ENCODE measurements at regions not wholly inside any gene's neighbourhood (a gene's known extent, or its start where the extent isn't known, plus 50 kb on each side); places are given as distances from the start of the nearest gene placed in this dataset.

DNA sequence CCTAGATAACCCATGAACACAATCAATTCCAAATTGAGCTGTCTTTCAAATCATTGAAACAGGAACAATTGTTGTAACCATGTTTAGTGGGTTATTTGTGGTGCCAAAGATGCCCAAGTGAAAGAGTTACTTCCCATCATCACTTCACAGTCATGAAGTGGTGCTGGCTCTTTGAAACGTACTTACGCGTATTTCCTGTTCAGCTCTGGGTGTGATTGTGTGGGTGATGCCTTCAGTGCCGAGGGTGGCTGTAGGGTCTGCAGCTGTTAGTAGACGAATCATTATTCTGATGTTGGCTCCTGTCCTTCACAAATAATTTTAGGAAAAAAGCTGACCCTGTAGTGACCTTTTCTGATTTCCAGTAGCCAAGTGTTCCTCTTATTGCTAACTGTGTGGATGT lies 323.1 kb upstream of the KIAA1217 start:
- no peak for TF ChIP-seq POLR2A (IDR thresholded peaks at IDR 0.05)
- TF ChIP-seq, protein P1, sequence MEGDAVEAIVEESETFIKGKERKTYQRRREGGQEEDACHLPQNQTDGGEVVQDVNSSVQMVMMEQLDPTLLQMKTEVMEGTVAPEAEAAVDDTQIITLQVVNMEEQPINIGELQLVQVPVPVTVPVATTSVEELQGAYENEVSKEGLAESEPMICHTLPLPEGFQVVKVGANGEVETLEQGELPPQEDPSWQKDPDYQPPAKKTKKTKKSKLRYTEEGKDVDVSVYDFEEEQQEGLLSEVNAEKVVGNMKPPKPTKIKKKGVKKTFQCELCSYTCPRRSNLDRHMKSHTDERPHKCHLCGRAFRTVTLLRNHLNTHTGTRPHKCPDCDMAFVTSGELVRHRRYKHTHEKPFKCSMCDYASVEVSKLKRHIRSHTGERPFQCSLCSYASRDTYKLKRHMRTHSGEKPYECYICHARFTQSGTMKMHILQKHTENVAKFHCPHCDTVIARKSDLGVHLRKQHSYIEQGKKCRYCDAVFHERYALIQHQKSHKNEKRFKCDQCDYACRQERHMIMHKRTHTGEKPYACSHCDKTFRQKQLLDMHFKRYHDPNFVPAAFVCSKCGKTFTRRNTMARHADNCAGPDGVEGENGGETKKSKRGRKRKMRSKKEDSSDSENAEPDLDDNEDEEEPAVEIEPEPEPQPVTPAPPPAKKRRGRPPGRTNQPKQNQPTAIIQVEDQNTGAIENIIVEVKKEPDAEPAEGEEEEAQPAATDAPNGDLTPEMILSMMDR (IDR thresholded peaks at IDR 0.05): no peak
